ENCODE measurements at regions not wholly inside any gene's neighbourhood (a gene's known extent, or its start where the extent isn't known, plus 50 kb on each side); places are given as distances from the start of the nearest gene placed in this dataset.
"Not testable (repeated sequence)": the region's sequence is repeated elsewhere in the genome, so short reads cannot be mapped to it uniquely, and the experiment has no call there.

- H3K9me3 Mint-ChIP-seq, result peaks cover 0 to under 1% (median 0%) of the 10 kb centered on the region in 6 donors
- H3K27me3 Mint-ChIP-seq (ENCODE audit: low read depth in 3 of 3), result peaks cover 10 to 25% (median 17%) of the 10 kb centered on the region in 3 donors
- no peak overlapping the region for H3K4me3 Mint-ChIP-seq
- no peak for DNase-seq
- peaks cover 5 to 7% of the 10 kb centered on the region in 2 donors for H3K4me1 Mint-ChIP-seq
- H3K36me3 Mint-ChIP-seq, result no peaks in the 10 kb centered on the region
- no peak overlapping the region for H3K27ac Mint-ChIP-seq
Observed at GRCh38 chr16:86737083-86737482, 158.7 kb downstream of the FOXL1 start.

- H3K27ac Mint-ChIP-seq, H3K4me1 Mint-ChIP-seq, H3K4me3 Mint-ChIP-seq, DNase-seq, H3K36me3 Mint-ChIP-seq, H3K9me3 Mint-ChIP-seq: not testable (repeated sequence)
- peaks cover 7 to 25% (median 17%) of the 10 kb centered on the region in 3 donors for H3K27me3 Mint-ChIP-seq (ENCODE audit: low read depth in 3 of 3)
Observed at GRCh38 chr16:86738322-86738721, 160.0 kb downstream of the FOXL1 start.

- Mint-ChIP-seq H3K9me3 (no peaks in the 10 kb centered on the region), H3K4me3 (no peak overlapping the region), H3K27me3 (ENCODE audit: low read depth in 3 of 3) (peaks cover 4 to 24% (median 15%) of the 10 kb centered on the region in 3 donors), H3K36me3 (no peaks in the 10 kb centered on the region), H3K4me1 (peaks cover 5 to 7% of the 10 kb centered on the region in 2 donors), H3K27ac (no peak overlapping the region)
- DNase-seq, result no peak
Observed at GRCh38 chr16:86739178-86739577, 160.8 kb downstream of the FOXL1 start.

- H3K4me1 Mint-ChIP-seq, result peaks cover 5 to 7% of the 10 kb centered on the region in 2 donors
- H3K27ac Mint-ChIP-seq, result no peak overlapping the region
- DNase-seq, result no peak
- H3K9me3 Mint-ChIP-seq, result no peaks in the 10 kb centered on the region
- H3K27me3 Mint-ChIP-seq (ENCODE audit: low read depth in 3 of 3), result peaks cover 6 to 24% (median 12%) of the 10 kb centered on the region in 3 donors
- H3K36me3 Mint-ChIP-seq, result no peaks in the 10 kb centered on the region
- H3K4me3 Mint-ChIP-seq, result peak overlapping the region in 1 of 5 donors; percentile 41
Observed at GRCh38 chr16:86739808-86740207, 161.5 kb downstream of the FOXL1 start.

GRCh38 chr16:86740298-86740697 is 161.9 kb downstream of the FOXL1 start:
- H3K9me3 Mint-ChIP-seq, result no peaks in the 10 kb centered on the region
- peak overlapping the region in 1 of 5 donors; percentile 41 for H3K4me3 Mint-ChIP-seq
- H3K27me3 Mint-ChIP-seq (ENCODE audit: low read depth in 3 of 3), result peaks cover 6 to 24% (median 11%) of the 10 kb centered on the region in 3 donors
- H3K36me3 Mint-ChIP-seq, result no peaks in the 10 kb centered on the region
- H3K27ac Mint-ChIP-seq, result no peak overlapping the region
- peaks cover 5 to 7% of the 10 kb centered on the region in 2 donors for H3K4me1 Mint-ChIP-seq
- DNase-seq, result no peak

- Mint-ChIP-seq H3K4me3 (peak overlapping the region in 3 of 5 donors; percentile 8 to 70 (median 25)), H3K27ac (no peak overlapping the region), H3K4me1 (peaks cover 5 to 7% of the 10 kb centered on the region in 2 donors), H3K27me3 (ENCODE audit: low read depth in 3 of 3) (peaks cover 2 to 19% (median 11%) of the 10 kb centered on the region in 3 donors), H3K36me3 (no peaks in the 10 kb centered on the region), H3K9me3 (no peaks in the 10 kb centered on the region)
- DNase-seq, result no peak
Observed at GRCh38 chr16:86740906-86741799, 162.8 kb downstream of the FOXL1 start.

GRCh38 chr16:86747761-86748160 is 169.4 kb downstream of the FOXL1 start:
- Mint-ChIP-seq H3K27ac (no peak overlapping the region), H3K27me3 (ENCODE audit: low read depth in 3 of 3) (peaks cover 2 to 5% (median 5%) of the 10 kb centered on the region in 3 donors), H3K4me3 (no peak overlapping the region), H3K4me1 (no peaks in the 10 kb centered on the region), H3K36me3 (no peaks in the 10 kb centered on the region), H3K9me3 (no peaks in the 10 kb centered on the region)
- no peak for DNase-seq

GRCh38 chr16:86748652-86749051 is 170.3 kb downstream of the FOXL1 start:
- H3K9me3 Mint-ChIP-seq, result no peaks in the 10 kb centered on the region
- DNase-seq, result no peak
- H3K36me3 Mint-ChIP-seq, result no peaks in the 10 kb centered on the region
- H3K27me3 Mint-ChIP-seq (ENCODE audit: low read depth in 3 of 3), result peaks cover 2 to 4% (median 3%) of the 10 kb centered on the region in 3 donors
- H3K4me1 Mint-ChIP-seq, result no peaks in the 10 kb centered on the region
- no peak overlapping the region for H3K4me3 Mint-ChIP-seq
- H3K27ac Mint-ChIP-seq, result no peak overlapping the region

GRCh38 chr16:86751076-86752030 is 173.0 kb downstream of the FOXL1 start:
- Mint-ChIP-seq H3K27ac (no peak overlapping the region), H3K4me3 (no peak overlapping the region), H3K4me1 (no peaks in the 10 kb centered on the region), H3K9me3 (no peaks in the 10 kb centered on the region), H3K36me3 (no peaks in the 10 kb centered on the region), H3K27me3 (ENCODE audit: low read depth in 3 of 3) (peaks cover 0 to 2% (median 2%) of the 10 kb centered on the region in 3 donors)
- no peak for DNase-seq

- H3K27ac Mint-ChIP-seq, result no peak overlapping the region
Observed at GRCh38 chr16:86752582-86753175, 174.3 kb downstream of the FOXL1 start.

GRCh38 chr16:86753399-86753798 is 175.1 kb downstream of the FOXL1 start:
- Mint-ChIP-seq H3K27ac (no peak overlapping the region), H3K27me3 (ENCODE audit: low read depth in 3 of 3) (peaks cover 0 to 2% (median 2%) of the 10 kb centered on the region in 3 donors), H3K9me3 (no peaks in the 10 kb centered on the region), H3K4me1 (peaks cover 8% of the 10 kb centered on the region in 2 donors), H3K36me3 (no peaks in the 10 kb centered on the region), H3K4me3 (no peak overlapping the region)
- no peak for DNase-seq

More at GRCh38 chr16:86752582-86753175, 174.3 kb downstream of the FOXL1 start:
- H3K4me1 Mint-ChIP-seq, result peaks cover 8% of the 10 kb centered on the region in 2 donors
- no peak overlapping the region for H3K4me3 Mint-ChIP-seq
- H3K36me3 Mint-ChIP-seq, result no peaks in the 10 kb centered on the region
- DNase-seq, result no peak
- peaks cover 0 to 2% (median 2%) of the 10 kb centered on the region in 3 donors for H3K27me3 Mint-ChIP-seq (ENCODE audit: low read depth in 3 of 3)
- H3K9me3 Mint-ChIP-seq, result no peaks in the 10 kb centered on the region

- peaks cover 0 to 6% (median 5%) of the 10 kb centered on the region in 3 donors for H3K27me3 Mint-ChIP-seq (ENCODE audit: low read depth in 3 of 3)
- H3K9me3 Mint-ChIP-seq, result no peaks in the 10 kb centered on the region
- no peak overlapping the region for H3K27ac Mint-ChIP-seq
Observed at GRCh38 chr16:86755571-86756006, 177.2 kb downstream of the FOXL1 start.

More at GRCh38 chr16:86755571-86756006, 177.2 kb downstream of the FOXL1 start:
- no peak for DNase-seq
- H3K36me3 Mint-ChIP-seq, result no peaks in the 10 kb centered on the region
- peaks cover 8% of the 10 kb centered on the region in 2 donors for H3K4me1 Mint-ChIP-seq
- H3K4me3 Mint-ChIP-seq, result no peak overlapping the region

Measured in immature natural killer cell (primary cell).